SIG-M5 treated with dmso at 0.1 percent for 504 hours (cell line): ENCODE measurements at regions not wholly inside any gene's neighbourhood (a gene's known extent, or its start where the extent isn't known, plus 50 kb on each side); places are given as distances from the start of the nearest gene placed in this dataset.

Experiments
- DNase-seq: peaks from one replicate; lab custom pipeline; 2025; ENCODE audit not compliant: unreplicated experiment; lab: John Stamatoyannopoulos, UW

- DNase-seq: no peak
These were observed 63.7 kb upstream of the EPS8L3 start for GRCh38 chr1:109827466-109827865.

GRCh38 chr1:109826930-109827349 is 63.2 kb upstream of the EPS8L3 start:
- no peak for DNase-seq

GRCh38 chr1:109826446-109826845 is 62.7 kb upstream of the EPS8L3 start:
- DNase-seq: no peak

- DNase-seq: no peak
These were observed 60.8 kb upstream of the EPS8L3 start for GRCh38 chr1:109824349-109825115.

- DNase-seq: no peak
These were observed 60.0 kb upstream of the EPS8L3 start for GRCh38 chr1:109823543-109824348.

GRCh38 chr1:109822749-109823542 is 59.2 kb upstream of the EPS8L3 start:
- DNase-seq: no peak

- DNase-seq: no peak
These were observed 58.4 kb upstream of the EPS8L3 start for GRCh38 chr1:109821831-109822745.

- peak; percentile 42 for DNase-seq
These were observed 57.5 kb upstream of the EPS8L3 start for GRCh38 chr1:109821221-109821669.

GRCh38 chr1:109819906-109820305 is 56.2 kb upstream of the EPS8L3 start:
- DNase-seq: no peak

GRCh38 chr1:109818988-109819764 is 55.5 kb upstream of the EPS8L3 start:
- no peak for DNase-seq

GRCh38 chr1:109818271-109818987 is 54.7 kb upstream of the EPS8L3 start:
- DNase-seq: no peak

- no peak for DNase-seq
These were observed 54.2 kb upstream of the EPS8L3 start for GRCh38 chr1:109817881-109818270.

- no peak for DNase-seq
These were observed 53.3 kb upstream of the EPS8L3 start for GRCh38 chr1:109816975-109817535.

- peak; percentile 97 for DNase-seq
These were observed 52.6 kb upstream of the EPS8L3 start for GRCh38 chr1:109816175-109816811.

- DNase-seq: no peak
These were observed 52.1 kb upstream of the EPS8L3 start for GRCh38 chr1:109815809-109816174.

- no peak for DNase-seq
These were observed 51.5 kb upstream of the EPS8L3 start for GRCh38 chr1:109814993-109815786.

- no peak for DNase-seq
These were observed 50.5 kb upstream of the EPS8L3 start for GRCh38 chr1:109814223-109814622.
